HAP-1 (cell line): ENCODE measurements at regions not wholly inside any gene's neighbourhood (a gene's known extent, or its start where the extent isn't known, plus 50 kb on each side); places are given as distances from the start of the nearest gene placed in this dataset.
A peak's percentile ranks its signal among the peaks of the same experiment; 100 is the strongest.

Source experiments
- DNase-seq, 2 experiments: peaks; one replicate each; pipeline ENCODE4 v3.0.0-alpha.2; 2016 to 2020; ENCODE audit warnings: low spot score in 2 of 2
- H3K27me3 ChIP-seq: fragments of 250-450 bp; sonication (Bioruptor Pico); 2 replicates; pipeline ENCODE4 v1.5.1; 2020; ENCODE audit warnings: low read depth, mild to moderate bottlenecking, moderate library complexity
- H3K36me3 ChIP-seq: fragments of 250-450 bp; sonication (Bioruptor Pico); replicated peaks from 2 replicates; pipeline ENCODE4 v1.5.1; 2020; ENCODE audit warnings: mild to moderate bottlenecking
- H3K4me1 ChIP-seq: fragments of 250-450 bp; sonication (Bioruptor Pico); 2 replicates; pipeline ENCODE4 v1.5.1; 2020; ENCODE audit warnings: mild to moderate bottlenecking
- H3K4me3 ChIP-seq: fragments of 250-450 bp; sonication (Bioruptor Pico); 2 replicates; pipeline ENCODE4 v1.5.1; 2020; ENCODE audit warnings: mild to moderate bottlenecking, moderate library complexity
- H3K9me3 ChIP-seq: fragments of 250-450 bp; sonication (Bioruptor Pico); 2 replicates; pipeline ENCODE4 v1.5.1; 2020; ENCODE audit warnings: mild to moderate bottlenecking, moderate library complexity
- in situ Hi-C: fragments of 300-500 bp; cut with MboI; formaldehyde crosslinking; loops from 3 replicates; pipeline ENCODE4 v1.14.3; 2020; ENCODE audit warnings: low sequenced_read_pairs, inconsistent platforms, mixed read lengths

DNA sequence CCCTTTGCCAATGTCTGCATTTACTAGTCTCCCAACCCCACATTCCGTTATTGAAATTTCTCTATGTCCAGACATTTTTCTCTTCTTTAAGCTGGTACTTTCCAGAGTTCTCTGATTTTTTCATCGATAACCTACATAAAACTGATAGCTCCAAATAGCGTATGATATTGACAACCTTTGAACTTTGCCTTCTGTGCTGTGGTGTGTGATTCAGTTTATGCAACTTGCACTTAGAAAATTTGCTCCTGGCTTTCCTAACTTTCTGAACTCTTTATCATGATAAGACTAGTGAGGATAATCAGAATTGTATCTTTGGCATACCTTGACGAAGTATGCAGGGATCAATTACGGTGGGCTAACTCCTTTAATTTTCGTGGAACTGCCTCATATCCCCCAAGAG lies 1261.3 kb downstream of the SI start:
- no peaks in the 10 kb centered on the region for H3K9me3 ChIP-seq
- H3K4me1 ChIP-seq: peaks cover 3% of the 10 kb centered on the region; the same call in 1 of the 2 replicates
- no peaks in the 10 kb centered on the region for H3K27me3 ChIP-seq
- in situ Hi-C loops: no loop called here
- DNase-seq: no peak
- H3K4me3 ChIP-seq: no peak overlapping the region
- H3K36me3 ChIP-seq: no peaks in the 10 kb centered on the region

DNA sequence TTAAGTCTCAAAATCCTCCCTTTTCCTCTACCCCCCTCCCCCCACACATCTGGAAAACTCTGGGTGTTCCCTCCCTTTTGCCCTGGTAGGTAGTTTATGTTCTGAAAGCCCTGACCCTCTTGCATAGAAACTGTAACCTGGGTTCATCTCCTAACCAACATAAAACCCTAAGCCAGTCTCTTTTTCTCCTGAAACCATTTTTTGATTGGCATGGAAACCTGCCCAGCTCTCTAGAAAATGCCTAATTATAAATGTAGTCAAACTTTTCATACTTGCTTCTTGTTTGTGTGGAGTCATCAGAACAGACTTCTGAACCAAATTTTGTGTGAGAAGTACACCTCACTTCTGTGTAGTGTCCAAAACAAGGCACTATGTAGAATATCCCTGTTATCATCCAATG lies 1264.4 kb downstream of the SI start:
- in situ Hi-C loops: no loop called here
- Histone ChIP-seq H3K4me3 (no peak overlapping the region), H3K9me3 (no peaks in the 10 kb centered on the region), H3K36me3 (no peaks in the 10 kb centered on the region), H3K4me1 (no peaks in the 10 kb centered on the region), H3K27me3 (no peaks in the 10 kb centered on the region)
- no peak for DNase-seq

DNA sequence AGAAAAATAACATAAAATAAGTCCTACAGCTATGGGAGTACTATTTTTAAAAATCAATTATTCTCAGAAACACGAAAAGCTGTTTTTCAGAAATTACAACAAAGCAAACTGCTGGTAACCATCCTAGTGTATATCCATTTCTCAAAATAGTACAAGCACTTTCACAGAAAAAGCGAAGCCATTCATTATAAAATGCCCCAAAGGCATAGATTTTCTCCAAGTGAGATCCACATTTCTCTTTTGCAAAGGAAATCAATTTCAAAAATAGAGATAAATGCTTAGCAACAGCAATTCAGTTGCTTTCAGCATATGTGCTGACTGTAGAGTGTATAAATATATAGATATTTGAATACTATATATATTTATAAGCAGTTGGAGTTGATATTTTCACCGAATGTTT lies 1266.3 kb downstream of the SI start:
- Histone ChIP-seq H3K9me3 (no peaks in the 10 kb centered on the region), H3K27me3 (no peaks in the 10 kb centered on the region), H3K4me3 (no peak overlapping the region), H3K4me1 (no peaks in the 10 kb centered on the region), H3K36me3 (no peaks in the 10 kb centered on the region)
- in situ Hi-C loops: no loop called here
- DNase-seq: no peak

GRCh38 chr3:163809540-163809993 lies 1268.7 kb downstream of the SI start:
- Histone ChIP-seq H3K4me1 (no peaks in the 10 kb centered on the region), H3K4me3 (no peak overlapping the region), H3K36me3 (no peaks in the 10 kb centered on the region), H3K27me3 (no peaks in the 10 kb centered on the region), H3K9me3 (no peaks in the 10 kb centered on the region)
- DNase-seq: no peak
- in situ Hi-C loops: no loop called here

GRCh38 chr3:163786416-163786815 lies 1291.9 kb downstream of the SI start:
- no peak overlapping the region for H3K4me3 ChIP-seq
- H3K9me3 ChIP-seq: no peaks in the 10 kb centered on the region
- no peaks in the 10 kb centered on the region for H3K27me3 ChIP-seq
- H3K4me1 ChIP-seq: no peaks in the 10 kb centered on the region
- no peaks in the 10 kb centered on the region for H3K36me3 ChIP-seq
- DNase-seq: no peak
- in situ Hi-C loops: no loop called here

- Histone ChIP-seq H3K36me3 (no peaks in the 10 kb centered on the region), H3K4me3 (no peak overlapping the region), H3K4me1 (no peaks in the 10 kb centered on the region), H3K9me3 (no peaks in the 10 kb centered on the region), H3K27me3 (no peaks in the 10 kb centered on the region)
- DNase-seq: peak; percentile 11 to 60
- in situ Hi-C loops: no loop called here
Measured at GRCh38 chr3:163785693-163786092, 1292.6 kb downstream of the SI start.

DNA sequence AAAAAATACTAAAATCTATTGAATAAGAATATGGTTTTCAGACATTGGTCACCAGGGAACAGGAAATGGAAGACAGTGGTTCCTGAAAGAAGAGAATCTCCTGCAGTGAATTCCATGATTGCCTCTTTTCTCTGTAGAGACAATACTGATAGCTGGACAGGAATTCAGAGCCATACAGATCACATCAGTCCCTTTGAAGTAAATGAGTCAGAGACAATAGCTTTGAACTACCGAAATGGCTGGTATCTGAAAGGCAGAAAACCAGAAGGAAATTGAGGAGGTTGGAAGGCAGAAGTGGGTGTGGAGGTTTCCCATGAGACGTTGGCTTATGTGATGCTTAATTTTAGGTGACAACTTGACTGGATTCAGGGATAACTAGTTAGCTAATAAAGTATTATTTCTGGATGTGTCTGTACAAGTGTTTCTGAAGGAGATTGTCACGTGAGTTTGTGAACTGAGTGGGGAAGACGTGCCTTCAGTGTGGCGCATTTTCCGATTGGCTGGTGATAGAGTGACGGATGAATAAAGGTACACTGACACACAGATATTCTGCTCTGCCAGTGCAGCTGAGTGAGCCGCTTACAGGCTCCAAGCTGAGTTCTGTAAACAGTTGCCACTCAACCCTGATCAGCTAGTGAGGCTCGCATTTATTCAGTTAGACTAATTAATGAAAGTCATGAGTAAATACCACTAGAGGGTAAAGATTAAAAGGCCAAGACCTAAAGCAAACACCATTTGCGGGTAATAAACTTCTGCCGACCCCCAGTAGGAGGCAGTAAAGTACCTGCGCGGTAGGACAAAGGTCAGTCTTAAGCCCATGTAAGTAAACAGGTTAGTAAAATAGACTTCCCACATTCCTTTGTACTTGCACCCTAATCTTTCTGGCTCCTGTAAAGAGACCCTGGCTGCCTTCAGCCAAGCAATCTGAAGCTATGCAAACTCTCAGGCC lies 1298.6 kb downstream of the SI start:
- no peak overlapping the region for H3K4me3 ChIP-seq
- no peak for DNase-seq
- in situ Hi-C loops: no loop called here
- H3K9me3 ChIP-seq: no peaks in the 10 kb centered on the region
- no peaks in the 10 kb centered on the region for H3K36me3 ChIP-seq
- no peaks in the 10 kb centered on the region for H3K27me3 ChIP-seq
- H3K4me1 ChIP-seq: no peaks in the 10 kb centered on the region

DNA sequence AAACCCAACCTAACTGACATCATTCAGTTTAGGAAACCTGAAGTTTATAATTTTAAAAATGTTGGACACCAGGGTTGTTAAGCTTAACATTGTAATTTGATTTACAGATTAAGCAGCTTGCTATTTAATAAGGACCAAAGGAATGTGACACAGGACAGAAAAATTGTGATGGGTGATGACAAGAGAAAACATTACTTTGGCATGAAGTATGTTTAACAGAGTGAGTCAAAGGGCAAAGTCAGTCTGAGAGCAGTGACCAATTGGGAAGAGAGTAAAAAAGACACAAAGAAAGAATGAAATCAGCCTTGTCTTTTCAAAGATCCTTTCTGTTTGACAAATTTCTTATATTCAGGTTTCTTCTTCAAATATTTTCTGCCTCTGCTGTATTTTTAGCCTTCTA lies 1301.6 kb downstream of the SI start:
- no peaks in the 10 kb centered on the region for H3K36me3 ChIP-seq
- no peak for DNase-seq
- no peaks in the 10 kb centered on the region for H3K27me3 ChIP-seq
- no peaks in the 10 kb centered on the region for H3K4me1 ChIP-seq
- no peaks in the 10 kb centered on the region for H3K9me3 ChIP-seq
- no peak overlapping the region for H3K4me3 ChIP-seq
- in situ Hi-C loops: no loop called here

DNA sequence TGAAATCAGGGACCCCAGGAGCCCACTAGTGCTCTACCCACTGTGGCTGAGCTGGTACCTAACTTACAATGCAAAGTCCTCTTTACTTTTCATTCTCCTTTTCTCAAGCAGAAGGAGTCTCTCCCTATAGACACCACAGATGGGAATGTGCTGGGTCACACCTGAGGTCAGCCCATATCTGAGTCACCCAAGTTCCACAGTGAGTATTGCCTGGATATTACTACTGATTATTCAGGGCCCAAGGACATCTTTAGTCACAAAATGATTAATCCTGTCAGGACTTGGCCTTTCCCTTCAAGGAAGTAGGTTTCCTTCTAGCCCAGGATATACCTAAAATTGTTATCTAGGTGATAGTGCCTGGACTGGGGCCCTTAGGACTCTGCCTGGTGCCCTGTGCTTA lies 1305.2 kb downstream of the SI start:
- Histone ChIP-seq H3K27me3 (no peaks in the 10 kb centered on the region), H3K36me3 (no peaks in the 10 kb centered on the region), H3K9me3 (no peaks in the 10 kb centered on the region), H3K4me1 (no peaks in the 10 kb centered on the region), H3K4me3 (no peak overlapping the region)
- no peak for DNase-seq
- in situ Hi-C loops: no loop called here

DNA sequence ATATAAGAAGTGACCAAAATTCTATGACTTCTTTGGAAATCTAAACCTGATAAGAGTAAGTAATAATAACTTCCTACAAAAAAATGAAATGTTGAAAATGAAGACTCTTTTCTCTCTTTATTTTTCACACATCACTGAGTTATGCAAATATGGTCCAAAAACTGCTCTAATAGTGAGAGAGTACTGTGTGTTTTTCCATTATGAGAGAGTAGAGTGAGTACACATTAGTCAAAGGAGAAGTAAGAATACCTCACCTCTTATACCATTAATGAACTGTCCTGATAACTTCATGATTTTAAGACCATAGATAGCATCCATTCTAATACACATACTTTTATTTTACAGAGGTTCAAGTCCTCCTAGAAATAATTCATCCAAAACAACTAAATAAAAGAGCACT lies 1310.2 kb downstream of the SI start:
- Histone ChIP-seq H3K27me3 (no peaks in the 10 kb centered on the region), H3K4me1 (no peaks in the 10 kb centered on the region), H3K9me3 (no peaks in the 10 kb centered on the region), H3K36me3 (no peaks in the 10 kb centered on the region), H3K4me3 (no peak overlapping the region)
- DNase-seq: no peak
- in situ Hi-C loops: no loop called here

DNA sequence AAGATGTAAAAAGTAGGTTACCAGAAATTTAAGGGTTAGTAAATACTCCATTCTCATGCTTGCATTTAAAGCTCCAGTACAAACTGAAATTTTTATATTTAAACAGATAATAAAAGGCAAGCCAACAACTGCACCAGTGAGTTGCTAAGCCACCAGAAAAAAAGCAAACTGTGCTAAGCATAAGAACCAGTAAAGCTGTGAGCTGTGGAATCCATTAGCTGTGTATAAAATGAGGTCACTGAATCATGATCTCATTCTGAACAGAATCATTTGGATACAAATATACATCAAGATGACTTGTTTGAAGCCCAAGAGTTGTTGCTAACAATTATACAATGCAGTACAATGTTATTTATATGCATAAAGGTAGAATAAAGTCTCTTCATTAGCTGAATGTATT lies 1312.2 kb downstream of the SI start:
- H3K4me1 ChIP-seq: no peaks in the 10 kb centered on the region
- H3K27me3 ChIP-seq: no peaks in the 10 kb centered on the region
- H3K36me3 ChIP-seq: no peaks in the 10 kb centered on the region
- no peak for DNase-seq
- no peaks in the 10 kb centered on the region for H3K9me3 ChIP-seq
- in situ Hi-C loops: no loop called here
- no peak overlapping the region for H3K4me3 ChIP-seq

DNA sequence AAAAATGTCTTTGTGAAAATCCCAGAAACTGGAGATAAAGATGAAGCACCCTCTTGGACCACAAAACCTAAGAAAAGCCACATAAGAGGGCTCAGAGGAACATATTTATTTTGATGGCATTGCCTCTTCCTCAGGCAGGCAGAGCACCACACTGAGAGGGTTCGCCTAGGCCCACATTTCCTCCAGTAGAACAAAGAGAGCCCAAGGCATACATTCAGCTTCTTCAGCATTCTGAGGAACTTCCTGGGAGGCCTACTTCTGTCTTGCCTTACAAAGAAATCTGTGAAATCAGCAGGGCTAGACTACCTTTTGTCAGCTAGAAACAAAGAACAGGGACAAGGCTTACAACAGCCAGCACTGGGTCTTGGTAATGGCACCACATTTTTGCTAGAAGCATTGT lies 1325.3 kb downstream of the SI start:
- in situ Hi-C loops: no loop called here
- Histone ChIP-seq H3K4me3 (no peak overlapping the region), H3K4me1 (no peaks in the 10 kb centered on the region), H3K27me3 (no peaks in the 10 kb centered on the region), H3K36me3 (no peaks in the 10 kb centered on the region), H3K9me3 (no peaks in the 10 kb centered on the region)
- no peak for DNase-seq

- DNase-seq: no peak
- H3K27me3 ChIP-seq: no peaks in the 10 kb centered on the region
- H3K4me1 ChIP-seq: no peaks in the 10 kb centered on the region
- no peak overlapping the region for H3K4me3 ChIP-seq
- H3K9me3 ChIP-seq: no peaks in the 10 kb centered on the region
- H3K36me3 ChIP-seq: no peaks in the 10 kb centered on the region
- in situ Hi-C loops: no loop called here
Measured at GRCh38 chr3:163745204-163745603, 1333.1 kb downstream of the SI start.

- no peak for DNase-seq
- in situ Hi-C loops: no loop called here
- no peaks in the 10 kb centered on the region for H3K27me3 ChIP-seq
- H3K4me1 ChIP-seq: no peaks in the 10 kb centered on the region
- no peaks in the 10 kb centered on the region for H3K36me3 ChIP-seq
- H3K4me3 ChIP-seq: no peak overlapping the region
- no peaks in the 10 kb centered on the region for H3K9me3 ChIP-seq
Measured at GRCh38 chr3:163735394-163735793, 1342.9 kb downstream of the SI start.

GRCh38 chr3:163730684-163731083 lies 1347.6 kb downstream of the SI start:
- Histone ChIP-seq H3K27me3 (no peaks in the 10 kb centered on the region), H3K9me3 (no peaks in the 10 kb centered on the region), H3K4me1 (no peaks in the 10 kb centered on the region), H3K36me3 (no peaks in the 10 kb centered on the region), H3K4me3 (no peak overlapping the region)
- no peak for DNase-seq
- in situ Hi-C loops: no loop called here
